ENCODE measurements at regions not wholly inside any gene's neighbourhood (a gene's known extent, or its start where the extent isn't known, plus 50 kb on each side); places are given as distances from the start of the nearest gene placed in this dataset.

- TF ChIP-seq, protein P1, sequence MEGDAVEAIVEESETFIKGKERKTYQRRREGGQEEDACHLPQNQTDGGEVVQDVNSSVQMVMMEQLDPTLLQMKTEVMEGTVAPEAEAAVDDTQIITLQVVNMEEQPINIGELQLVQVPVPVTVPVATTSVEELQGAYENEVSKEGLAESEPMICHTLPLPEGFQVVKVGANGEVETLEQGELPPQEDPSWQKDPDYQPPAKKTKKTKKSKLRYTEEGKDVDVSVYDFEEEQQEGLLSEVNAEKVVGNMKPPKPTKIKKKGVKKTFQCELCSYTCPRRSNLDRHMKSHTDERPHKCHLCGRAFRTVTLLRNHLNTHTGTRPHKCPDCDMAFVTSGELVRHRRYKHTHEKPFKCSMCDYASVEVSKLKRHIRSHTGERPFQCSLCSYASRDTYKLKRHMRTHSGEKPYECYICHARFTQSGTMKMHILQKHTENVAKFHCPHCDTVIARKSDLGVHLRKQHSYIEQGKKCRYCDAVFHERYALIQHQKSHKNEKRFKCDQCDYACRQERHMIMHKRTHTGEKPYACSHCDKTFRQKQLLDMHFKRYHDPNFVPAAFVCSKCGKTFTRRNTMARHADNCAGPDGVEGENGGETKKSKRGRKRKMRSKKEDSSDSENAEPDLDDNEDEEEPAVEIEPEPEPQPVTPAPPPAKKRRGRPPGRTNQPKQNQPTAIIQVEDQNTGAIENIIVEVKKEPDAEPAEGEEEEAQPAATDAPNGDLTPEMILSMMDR (IDR thresholded peaks at IDR 0.05; ENCODE audit: low read depth, low read length): no peak
- in situ Hi-C loops (cut with HindIII; ENCODE audit: low sequenced_read_pairs): no loop called here
- no peak for DNase-seq (ENCODE audit: low read depth, low spot score)
- no peak overlapping the region for H3K4me3 ChIP-seq (ENCODE audit: low read depth, low read length)
Measured at GRCh38 chr10:124217031-124217430, 123.6 kb upstream of the CHST15 start.

DNA sequence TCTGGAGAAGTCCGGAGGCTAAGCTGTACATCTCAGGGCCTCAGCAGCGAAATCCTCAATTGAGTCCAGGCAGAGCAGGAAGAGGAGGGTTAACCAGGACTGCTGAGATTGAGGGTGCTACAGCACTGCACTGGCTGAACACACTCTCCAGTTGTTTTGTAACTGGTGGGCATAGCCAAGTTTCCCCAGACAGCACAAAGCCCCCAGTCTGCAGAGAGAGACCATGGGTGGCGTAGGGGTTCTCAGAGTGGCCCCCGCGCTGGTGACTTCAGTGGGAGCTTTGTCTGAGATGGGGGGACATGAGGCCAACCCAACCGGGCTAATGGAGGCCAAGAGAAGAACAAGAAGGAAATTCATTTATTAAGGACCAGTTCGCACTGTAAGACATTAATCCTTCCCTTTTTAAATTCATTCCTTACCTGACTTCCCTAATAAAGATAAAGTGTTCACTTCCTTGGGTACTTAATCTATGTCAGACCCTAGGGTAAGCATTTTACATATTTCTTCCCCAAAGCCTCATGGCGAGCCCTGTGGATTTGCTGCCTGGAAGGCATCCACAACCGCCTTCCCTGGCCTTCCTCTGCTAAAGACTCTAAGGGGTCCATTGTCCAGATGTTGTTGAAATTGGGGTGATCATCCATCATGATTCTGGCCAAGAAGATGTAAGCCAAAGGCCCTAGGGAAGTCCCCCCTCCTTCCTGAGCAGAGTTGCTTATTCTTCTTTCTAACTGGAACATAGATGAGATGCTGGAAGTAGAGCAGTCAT is 121.4 kb upstream of the CHST15 start:
- DNase-seq (ENCODE audit: low read depth, low spot score): no peak

DNA sequence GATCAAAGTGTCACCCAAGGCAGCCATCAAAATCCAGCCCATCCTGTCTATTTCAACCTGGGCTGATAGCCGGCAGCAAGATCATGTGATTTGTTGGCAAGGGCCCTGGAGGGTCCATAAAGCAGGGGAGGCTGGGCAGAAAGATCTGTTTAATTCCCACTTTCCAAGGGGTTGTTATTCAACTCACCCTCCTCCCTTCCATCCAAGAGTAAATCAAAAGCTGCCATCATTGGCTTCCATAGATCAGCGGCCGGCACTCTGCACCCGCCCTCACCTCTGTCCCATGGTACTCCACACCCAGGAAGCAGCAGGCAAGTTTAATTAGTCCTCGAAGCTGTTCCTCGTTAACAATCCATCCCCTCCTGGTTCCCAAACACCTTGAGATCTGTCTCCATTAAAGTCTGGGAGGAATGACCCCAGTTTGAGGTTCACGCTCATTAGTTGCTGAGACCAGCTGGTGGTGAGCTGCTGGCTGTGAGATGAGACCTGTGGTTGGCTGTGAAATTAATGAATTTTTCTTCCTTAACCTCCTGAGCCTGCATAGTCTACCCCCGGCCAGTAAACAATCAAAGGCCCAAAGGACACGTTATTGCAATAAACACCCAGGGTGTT is 120.6 kb upstream of the CHST15 start:
- TF ChIP-seq, protein P1 (IDR thresholded peaks at IDR 0.05; ENCODE audit: low read depth, low read length): no peak
- DNase-seq (ENCODE audit: low read depth, low spot score): no peak
- in situ Hi-C loops (cut with HindIII; ENCODE audit: low sequenced_read_pairs): no loop called here
- H3K4me3 ChIP-seq (ENCODE audit: low read depth, low read length): no peak overlapping the region

More for the DNA sequence above, 121.4 kb upstream of the CHST15 start:
- TF ChIP-seq, protein P1 (IDR thresholded peaks at IDR 0.05; ENCODE audit: low read depth, low read length): no peak
- in situ Hi-C loops (cut with HindIII; ENCODE audit: low sequenced_read_pairs): no loop called here
- H3K4me3 ChIP-seq (ENCODE audit: low read depth, low read length): no peak overlapping the region

GRCh38 chr10:124213471-124213870 is 120.1 kb upstream of the CHST15 start:
- in situ Hi-C loops (cut with HindIII; ENCODE audit: low sequenced_read_pairs): no loop called here
- TF ChIP-seq, protein P1 (IDR thresholded peaks at IDR 0.05; ENCODE audit: low read depth, low read length): no peak
- H3K4me3 ChIP-seq (ENCODE audit: low read depth, low read length): no peak overlapping the region
- no peak for DNase-seq (ENCODE audit: low read depth, low spot score)

DNA sequence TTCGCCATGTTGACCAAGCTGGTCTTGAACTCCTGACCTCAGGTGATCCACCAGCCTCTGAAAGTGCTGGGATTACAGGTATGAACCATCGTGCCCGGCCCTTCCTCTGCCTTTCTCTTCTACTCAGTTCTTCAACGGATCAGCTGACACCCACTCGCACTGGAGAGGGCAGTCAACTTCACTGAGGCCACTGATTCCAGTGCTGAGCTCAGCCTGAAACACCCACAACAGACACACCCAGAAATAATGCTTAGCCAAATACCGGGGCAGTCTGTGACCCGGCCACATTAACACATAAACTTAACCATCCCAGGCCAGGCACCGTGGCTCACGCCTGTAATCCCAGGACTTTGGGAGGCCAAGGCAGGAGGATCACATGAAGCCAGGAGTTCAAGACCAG is 119.3 kb upstream of the CHST15 start:
- in situ Hi-C loops (cut with HindIII; ENCODE audit: low sequenced_read_pairs): no loop called here
- no peak for DNase-seq (ENCODE audit: low read depth, low spot score)
- no peak overlapping the region for H3K4me3 ChIP-seq (ENCODE audit: low read depth, low read length)
- TF ChIP-seq, protein P1 (IDR thresholded peaks at IDR 0.05; ENCODE audit: low read depth, low read length): no peak

GRCh38 chr10:124211921-124212320 is 118.5 kb upstream of the CHST15 start:
- no peak overlapping the region for H3K4me3 ChIP-seq (ENCODE audit: low read depth, low read length)
- peak; percentile 48 for DNase-seq (ENCODE audit: low read depth, low spot score)
- TF ChIP-seq, protein P1 (IDR thresholded peaks at IDR 0.05; ENCODE audit: low read depth, low read length): no peak
- in situ Hi-C loops (cut with HindIII; ENCODE audit: low sequenced_read_pairs): no loop called here

All from astrocyte of the spinal cord (primary cell).